NCI-H748 (cell line): ENCODE measurements at regions not wholly inside any gene's neighbourhood (a gene's known extent, or its start where the extent isn't known, plus 50 kb on each side); places are given as distances from the start of the nearest gene placed in this dataset.

ENCODE experiments used
- DNase-seq: peaks from one replicate; lab custom pipeline; 2025; ENCODE audit not compliant: unreplicated experiment; lab: John Stamatoyannopoulos, UW

GRCh38 chr2:212628586-212628985, 90.0 kb upstream of the ERBB4 start:
- DNase-seq = no peak

- no peak for DNase-seq
Measured at GRCh38 chr2:212626371-212626918, 87.8 kb upstream of the ERBB4 start.

- DNase-seq = no peak
Measured at GRCh38 chr2:212619954-212620353, 81.4 kb upstream of the ERBB4 start.

- DNase-seq = no peak
Measured at GRCh38 chr2:212618636-212619035, 80.0 kb upstream of the ERBB4 start.

GRCh38 chr2:212610872-212611425, 72.3 kb upstream of the ERBB4 start:
- DNase-seq = no peak

- no peak for DNase-seq
Measured at GRCh38 chr2:212609479-212609878, 70.9 kb upstream of the ERBB4 start.

GRCh38 chr2:212607080-212607479, 68.5 kb upstream of the ERBB4 start:
- DNase-seq = no peak

GRCh38 chr2:212606232-212606631, 67.6 kb upstream of the ERBB4 start:
- DNase-seq = no peak

GRCh38 chr2:212596688-212597087, 58.1 kb upstream of the ERBB4 start:
- DNase-seq = no peak

GRCh38 chr2:212596276-212596675, 57.7 kb upstream of the ERBB4 start:
- no peak for DNase-seq

- peak; percentile 65 for DNase-seq
Measured at GRCh38 chr2:212595036-212595654, 56.5 kb upstream of the ERBB4 start.

- DNase-seq = no peak
Measured at GRCh38 chr2:212592695-212593094, 54.1 kb upstream of the ERBB4 start.
